Heart right ventricle (tissue), 16 donors: ENCODE measurements at regions not wholly inside any gene's neighbourhood (a gene's known extent, or its start where the extent isn't known, plus 50 kb on each side); places are given as distances from the start of the nearest gene placed in this dataset.

Experiments
- ATAC-seq, 8 donors: fragments of 200-7000 bp; cut with Tn5 transposase; one replicate each; pipeline ENCODE4 v1.9.1; 2020; ENCODE audit warnings: mild to moderate bottlenecking in 8 of 8, moderate library complexity in 8 of 8, moderate number of reproducible peaks in 1 of 8
- DNase-seq, 2 donors: peaks; one replicate each; pipeline ENCODE4 v3.0.0-alpha.2; 2020
- H3K27ac ChIP-seq, 10 donors: fragments of 200-600 bp; sonication (generic) in 2 of 10; one replicate each; pipeline versions ENCODE4 v1.5.0 to v1.8.0; 2020 to 2022; ENCODE audit warnings: mild to moderate bottlenecking in 3 of 10
- H3K27me3 ChIP-seq, 7 donors: fragments of 200-600 bp; one replicate each; pipeline ENCODE4 v1.8.0; 2021 to 2022; ENCODE audit warnings: mild to moderate bottlenecking in 2 of 7
- H3K36me3 ChIP-seq, 9 donors: fragments of 200-600 bp; sonication (generic) in 1 of 9; one replicate each; pipeline versions ENCODE4 v1.5.0 to v1.8.0; 2020 to 2022; ENCODE audit warnings: mild to moderate bottlenecking in 2 of 9
- H3K4me1 ChIP-seq, 9 donors: fragments of 200-600 bp; sonication (generic) in 1 of 9; one replicate each; pipeline versions ENCODE4 v1.5.0 to v1.8.0; 2020 to 2022; ENCODE audit warnings: mild to moderate bottlenecking in 4 of 9
- H3K4me3 ChIP-seq, 10 donors: fragments of 200-600 bp; sonication (generic) in 2 of 10; one replicate each; pipeline versions ENCODE4 v1.5.0 to v1.8.0; 2020 to 2022; ENCODE audit warnings: mild to moderate bottlenecking in 7 of 10, moderate library complexity in 2 of 10
- H3K9me3 ChIP-seq, 11 donors: fragments of 200-600 bp in 10 of 11; sonication (generic) in 2 of 11; one replicate each; pipeline versions ENCODE4 v1.5.0 to v1.8.0; 2013 to 2022; ENCODE audit warnings: mild to moderate bottlenecking in 2 of 11, control low read depth in 1 of 11, moderate library complexity in 1 of 11
- CTCF ChIP-seq, 9 donors: fragments of 200-600 bp; sonication (generic) in 2 of 9; IDR thresholded peaks; one replicate each; pipeline versions ENCODE4 v1.5.0 to v1.8.0; 2021 to 2022; ENCODE audit warnings: antibody characterized with exemption in 9 of 9, mild to moderate bottlenecking in 5 of 9, moderate library complexity in 1 of 9
- WGBS, 2 donors: extraction: QIAGEN DNeasy Blood & Tissue Kit; methylation state at CpG; one replicate each; pipeline ENCODE4 v1.1.7; 2013; ENCODE audit warnings: inconsistent platforms in 1 of 2; 5-methylcytosine and 5-hydroxymethylcytosine counted together
- intact Hi-C, 10 donors: fragments of 100-400 bp; cut with DNase I; formaldehyde crosslinking; loops; one replicate each; pipeline versions ENCODE4 v1.11.1 to v1.14.2; 2022
- donor health status: Arrhythmogenic right ventricular cardiomyopathy.
- donor health status: ischemic (EF 13 %, LVEDD 7.1; RV severe dilation, severe dysfunction).
- donor health status: healthy with polysubstance abuse.
- donor health status: DM: no; HTN: yes; CAD: no.
- donor health status: DM: no; HTN: no; CAD: no.
- donor health status: ischemic (EF 25% LVEDD 6.9; RV normal size, moderate dysfunction).
- donor health status: ischemic (EF 25% LVEDD 5.7; RV mildly dilated, moderate dysfunction).
- donor health status: healthy.
- donor health status: DM: yes; HTN: yes; CAD: no.
- donor health status: Ischemic cardiomyopathy.
- donor health status: ischemic (EF 35%, LVEDD 5.7; RV mildly dilated, moderate dysfunction).
- donor health status: nonischemic (EF 11% LVEDD 7.7; RV severe dilation, severe dysfunction).
- donor health status: DM: yes; HTN: yes; CAD: no.
- donor health status: PGD.
- donor health status: ischemic (EF 29% LVEDD 5.4; RV normal size, mild dysfunction).
- donor health status: nonischemic (EF 23%, LVEDD 6.1; RV moderate dilation, normal function).

GRCh38 chr1:106998431-106999002 is 58.0 kb upstream of the PRMT6 start:
- Histone ChIP-seq H3K9me3 (peaks cover 0 to 8% (median 0%) of the 10 kb centered on the region in 11 donors), H3K27me3 (no peaks in the 10 kb centered on the region), H3K36me3 (no peaks in the 10 kb centered on the region), H3K27ac (no peak overlapping the region), H3K4me3 (no peak overlapping the region), H3K4me1 (no peaks in the 10 kb centered on the region)
- 50 to 62% methylated on average over 3 of the region's 3 CpGs for WGBS, 2 donors
- intact Hi-C loops: no loop called here
- DNase-seq: no peak
- no peak for TF ChIP-seq CTCF (IDR thresholded peaks at IDR 0.05)
- no peak for ATAC-seq

- Histone ChIP-seq H3K27me3 (no peaks in the 10 kb centered on the region), H3K36me3 (no peaks in the 10 kb centered on the region), H3K27ac (no peak overlapping the region), H3K4me1 (no peaks in the 10 kb centered on the region), H3K9me3 (peaks cover 0 to 5% (median 0%) of the 10 kb centered on the region in 11 donors), H3K4me3 (no peak overlapping the region)
- DNase-seq: no peak
- intact Hi-C loops: no loop called here
- no peak for TF ChIP-seq CTCF (IDR thresholded peaks at IDR 0.05)
- no peak for ATAC-seq
- 50 to 57% methylated on average over 2 of the region's 2 CpGs for WGBS, 2 donors
Observed at GRCh38 chr1:107000902-107001301, 55.6 kb upstream of the PRMT6 start.

- no peak overlapping the region for H3K4me3 ChIP-seq
- ATAC-seq (no peak), DNase-seq (no peak)
- H3K9me3 ChIP-seq: no peaks in the 10 kb centered on the region
- H3K4me1 ChIP-seq: no peaks in the 10 kb centered on the region
- intact Hi-C loops: no loop called here
- no peaks in the 10 kb centered on the region for H3K36me3 ChIP-seq
- H3K27me3 ChIP-seq: no peaks in the 10 kb centered on the region
- no peak overlapping the region for H3K27ac ChIP-seq
- TF ChIP-seq CTCF (IDR thresholded peaks at IDR 0.05): no peak
Observed at GRCh38 chr1:107003972-107004371, 52.5 kb upstream of the PRMT6 start.

GRCh38 chr1:107004421-107004820 is 52.1 kb upstream of the PRMT6 start:
- DNase-seq (no peak), ATAC-seq (no peak)
- H3K4me1 ChIP-seq: no peaks in the 10 kb centered on the region
- no peaks in the 10 kb centered on the region for H3K27me3 ChIP-seq
- TF ChIP-seq CTCF (IDR thresholded peaks at IDR 0.05): no peak
- H3K36me3 ChIP-seq: no peaks in the 10 kb centered on the region
- no peak overlapping the region for H3K27ac ChIP-seq
- no peak overlapping the region for H3K4me3 ChIP-seq
- intact Hi-C loops: no loop called here
- H3K9me3 ChIP-seq: no peaks in the 10 kb centered on the region
